HL-60 (cell line): ENCODE measurements at regions not wholly inside any gene's neighbourhood (a gene's known extent, or its start where the extent isn't known, plus 50 kb on each side); places are given as distances from the start of the nearest gene placed in this dataset.

Source experiments
- DNase-seq, 2 experiments: peaks; one replicate each; pipeline ENCODE4 v3.0.0-alpha.2; 2010 to 2020; ENCODE audit warnings: low read depth in 1 of 2, low spot score in 1 of 2
- H3K27ac ChIP-seq: fragments of 250-450 bp; sonication (Bioruptor Pico); replicated peaks from 2 replicates; pipeline ENCODE4 v1.5.1; 2020; ENCODE audit warnings: mild to moderate bottlenecking, moderate library complexity
- H3K27me3 ChIP-seq: fragments of 250-450 bp; sonication (Bioruptor Pico); 2 replicates; pipeline ENCODE4 v1.5.1; 2021; ENCODE audit warnings: mild to moderate bottlenecking, moderate library complexity; ENCODE audit not compliant: insufficient read depth, poor library complexity, severe bottlenecking
- H3K4me3 ChIP-seq: replicated peaks from 2 replicates; pipeline ENCODE4 v1.5.1; 2011; ENCODE audit warnings: mild to moderate bottlenecking, control low read depth, low read length; ENCODE audit not compliant: insufficient read depth
- CTCF ChIP-seq: IDR thresholded peaks from one replicate; pipeline ENCODE4 v1.5.1; 2011; ENCODE audit warnings: low read length, control low read depth, inconsistent platforms; ENCODE audit not compliant: insufficient read depth
- GABPA ChIP-seq: IDR thresholded peaks from 2 replicates; pipeline ENCODE4 v1.6.1; 2012; ENCODE audit warnings: low read depth
- POLR2AphosphoS5 ChIP-seq: IDR thresholded peaks from 2 replicates; pipeline ENCODE4 v1.6.1; 2012; ENCODE audit warnings: low read depth
- REST ChIP-seq: IDR thresholded peaks from 2 replicates; pipeline ENCODE4 v1.6.1; 2012; ENCODE audit warnings: low read depth; ENCODE audit not compliant: insufficient replicate concordance
- SPI1 ChIP-seq: IDR thresholded peaks from 2 replicates; pipeline ENCODE4 v1.6.1; 2012; ENCODE audit warnings: low read depth, mild to moderate bottlenecking, borderline replicate concordance

GRCh38 chr20:17024513-17025119 is 202.2 kb upstream of the PCSK2 start:
- DNase-seq: no peak
- TF ChIP-seq GABPA (no peak), SPI1 (no peak), REST (no peak)
- H3K27me3 ChIP-seq: no peaks in the 10 kb centered on the region
- H3K4me3 ChIP-seq: no peak overlapping the region
- no peak overlapping the region for H3K27ac ChIP-seq

- TF ChIP-seq POLR2AphosphoS5 (no peak), CTCF (no peak), GABPA (no peak), SPI1 (no peak), REST (no peak)
- no peaks in the 10 kb centered on the region for H3K27me3 ChIP-seq
- no peak overlapping the region for H3K27ac ChIP-seq
Observed at GRCh38 chr20:17026346-17026745, 200.5 kb upstream of the PCSK2 start.

GRCh38 chr20:17029698-17030097 is 197.1 kb upstream of the PCSK2 start:
- no peak for TF ChIP-seq CTCF
- TF ChIP-seq REST: no peak
- no peak for TF ChIP-seq SPI1
- TF ChIP-seq GABPA: no peak
- TF ChIP-seq POLR2AphosphoS5: no peak
- Histone ChIP-seq H3K27ac (no peak overlapping the region), H3K27me3 (no peaks in the 10 kb centered on the region), H3K4me3 (no peak overlapping the region)
- DNase-seq: no peak

More at GRCh38 chr20:17026346-17026745, 200.5 kb upstream of the PCSK2 start:
- H3K4me3 ChIP-seq: no peak overlapping the region
- DNase-seq: no peak
